T-cell (primary cell): ENCODE measurements at regions not wholly inside any gene's neighbourhood (a gene's known extent, or its start where the extent isn't known, plus 50 kb on each side); places are given as distances from the start of the nearest gene placed in this dataset.

Experiments
- ATAC-seq, 4 experiments: fragments of 200-7000 bp in 3 of 4; fragments of 150-1000 bp in 1 of 4; cut with Tn5 transposase; replicated peaks in 1 of 4; 1 replicate in 3 of 4; 2 replicates in 1 of 4; pipeline ENCODE4 v1.10.0; 2021; ENCODE audit warnings: moderate library complexity in 3 of 4, mild to moderate bottlenecking in 2 of 4, moderate number of reproducible peaks in 1 of 4
- CTCF ChIA-PET, 2 donors: fragments of 300-600 bp; sonication (Branson Sonifier 250); formaldehyde crosslinking; loops; one replicate each; lab custom pipeline; 2022; ENCODE audit warnings: antibody characterized with exemption in 2 of 2; lab: Charles Lee
- POLR2A ChIA-PET, 2 donors: fragments of 300-600 bp; sonication (Branson Sonifier 250); formaldehyde crosslinking; loops; one replicate each; lab custom pipeline; 2022; ENCODE audit warnings: antibody characterized with exemption in 2 of 2; lab: Charles Lee
- DNase-seq, 35 experiments: peaks; one replicate each; pipeline versions ENCODE4 v3.0.0 to v3.0.0-alpha.2; 2013 to 2023
- H3K27ac ChIP-seq: one replicate; pipeline ENCODE4 v1.5.1; 2013; ENCODE audit warnings: low read length
- H3K27me3 ChIP-seq, 2 experiments: replicated peaks in 1 of 2; 1 replicate in 1 of 2; 2 replicates in 1 of 2; pipeline versions ENCODE4 v1.6.1 to v1.7.0; 2013; ENCODE audit warnings: low read length in 1 of 2, mixed read lengths in 1 of 2; ENCODE audit not compliant: control insufficient read depth in 2 of 2, insufficient read depth in 2 of 2; ENCODE audit errors: extremely low read depth in 1 of 2
- H3K36me3 ChIP-seq, 2 donors: 1 replicate in 1 of 2; 2 replicates in 1 of 2; pipeline versions ENCODE4 v1.6.1 to v1.7.0; 2013; ENCODE audit warnings: low read length in 1 of 2; ENCODE audit not compliant: control insufficient read depth in 2 of 2, insufficient read depth in 1 of 2; ENCODE audit errors: extremely low read depth in 1 of 2
- H3K4me1 ChIP-seq, 2 experiments: 1 replicate in 1 of 2; 2 replicates in 1 of 2; pipeline versions ENCODE4 v1.6.1 to v1.7.0; 2013; ENCODE audit warnings: low read length in 2 of 2, mixed read lengths in 1 of 2; ENCODE audit not compliant: insufficient read depth in 2 of 2, control insufficient read depth in 1 of 2; ENCODE audit errors: extremely low read depth in 1 of 2
- H3K4me3 ChIP-seq, 2 donors: 1 replicate in 1 of 2; 2 replicates in 1 of 2; pipeline versions ENCODE4 v1.5.1 to v1.7.0; 2013; ENCODE audit warnings: mild to moderate bottlenecking in 2 of 2, low read length in 1 of 2, moderate library complexity in 1 of 2; ENCODE audit not compliant: control insufficient read depth in 1 of 2; ENCODE audit errors: extremely low read depth in 1 of 2
- H3K9me3 ChIP-seq: 2 replicates; pipeline ENCODE4 v1.7.0; 2013
- H3K27ac Mint-ChIP-seq, 2 donors: one replicate each; pipeline ENCODE4 v1.8.0; 2020 to 2021; ENCODE audit warnings: mild to moderate bottlenecking in 2 of 2, mixed read lengths in 2 of 2
- H3K27me3 Mint-ChIP-seq, 2 donors: one replicate each; pipeline ENCODE4 v1.8.0; 2021 to 2022; ENCODE audit warnings: mixed read lengths in 2 of 2
- H3K36me3 Mint-ChIP-seq: one replicate; pipeline ENCODE4 v1.8.0; 2021; ENCODE audit warnings: mixed read lengths
- H3K4me1 Mint-ChIP-seq, 3 donors: one replicate each; pipeline ENCODE4 v1.8.0; 2020 to 2022; ENCODE audit warnings: mixed read lengths in 3 of 3, mild to moderate bottlenecking in 1 of 3
- H3K4me3 Mint-ChIP-seq, 3 donors: one replicate each; pipeline ENCODE4 v1.8.0; 2020 to 2022; ENCODE audit warnings: mild to moderate bottlenecking in 3 of 3, mixed read lengths in 3 of 3, moderate library complexity in 3 of 3
- H3K9me3 Mint-ChIP-seq, 3 donors: one replicate each; pipeline ENCODE4 v1.8.0; 2020 to 2022; ENCODE audit warnings: mixed read lengths in 3 of 3
- WGBS: methylation state at CpG from one replicate; pipeline ENCODE4 v1.1.5; 2013; ENCODE audit warnings: missing lambda C conversion rate; ENCODE audit not compliant: insufficient coverage; 5-methylcytosine and 5-hydroxymethylcytosine counted together

GRCh38 chr9:81849631-81850259 lies 78.5 kb upstream of the SPATA31D4 start:
- no peaks in the 10 kb centered on the region for H3K36me3 ChIP-seq
- no peak overlapping the region for H3K4me3 Mint-ChIP-seq
- H3K9me3 ChIP-seq = no peaks in the 10 kb centered on the region
- no peak overlapping the region for H3K27ac ChIP-seq
- DNase-seq (no peak), ATAC-seq (no peak)
- no peaks in the 10 kb centered on the region for H3K4me1 ChIP-seq
- no peaks in the 10 kb centered on the region for H3K27me3 ChIP-seq
- H3K27me3 Mint-ChIP-seq = no peaks in the 10 kb centered on the region
- ChIA-PET POLR2A (no interaction called here), CTCF (no interaction called here)
- no peaks in the 10 kb centered on the region for H3K9me3 Mint-ChIP-seq
- H3K36me3 Mint-ChIP-seq = no peaks in the 10 kb centered on the region
- WGBS = 91% methylated on average over 7 of the region's 8 CpGs
- no peak overlapping the region for H3K4me3 ChIP-seq
- H3K27ac Mint-ChIP-seq = no peak overlapping the region
- H3K4me1 Mint-ChIP-seq = no peaks in the 10 kb centered on the region

DNA sequence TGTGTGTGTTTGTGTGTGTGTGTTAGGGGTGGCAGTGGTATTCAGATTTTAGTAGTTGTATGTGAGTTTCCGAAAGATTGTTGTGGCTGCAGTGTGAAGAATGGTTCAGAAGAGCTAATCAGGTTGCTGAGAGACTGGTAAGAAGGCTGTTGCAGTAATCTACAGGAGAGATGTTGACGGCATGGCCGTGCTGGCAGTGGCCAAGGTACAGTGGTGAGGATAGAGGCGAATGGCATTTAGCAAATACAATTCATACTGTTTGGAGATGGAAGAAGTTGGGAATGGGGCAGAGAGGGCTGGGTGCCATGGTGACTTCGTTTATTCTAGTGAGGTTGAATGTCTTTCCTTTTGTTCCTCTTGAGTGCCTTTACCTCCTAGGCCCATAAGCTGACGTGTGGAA lies 77.5 kb upstream of the SPATA31D4 start:
- no peak for ATAC-seq
- H3K36me3 Mint-ChIP-seq = no peaks in the 10 kb centered on the region
- H3K4me1 Mint-ChIP-seq = no peaks in the 10 kb centered on the region
- no peak overlapping the region for H3K27ac Mint-ChIP-seq
- H3K27me3 ChIP-seq = no peaks in the 10 kb centered on the region
- POLR2A ChIA-PET = no interaction called here
- no peaks in the 10 kb centered on the region for H3K9me3 Mint-ChIP-seq
- H3K4me3 Mint-ChIP-seq = no peak overlapping the region
- H3K9me3 ChIP-seq = no peaks in the 10 kb centered on the region
- H3K36me3 ChIP-seq = no peaks in the 10 kb centered on the region
- no peaks in the 10 kb centered on the region for H3K4me1 ChIP-seq
- no peak overlapping the region for H3K27ac ChIP-seq
- WGBS = 73% methylated on average over 5 of the region's 6 CpGs
- CTCF ChIA-PET = no interaction called here
- no peaks in the 10 kb centered on the region for H3K27me3 Mint-ChIP-seq
- no peak for DNase-seq
- no peak overlapping the region for H3K4me3 ChIP-seq

DNA sequence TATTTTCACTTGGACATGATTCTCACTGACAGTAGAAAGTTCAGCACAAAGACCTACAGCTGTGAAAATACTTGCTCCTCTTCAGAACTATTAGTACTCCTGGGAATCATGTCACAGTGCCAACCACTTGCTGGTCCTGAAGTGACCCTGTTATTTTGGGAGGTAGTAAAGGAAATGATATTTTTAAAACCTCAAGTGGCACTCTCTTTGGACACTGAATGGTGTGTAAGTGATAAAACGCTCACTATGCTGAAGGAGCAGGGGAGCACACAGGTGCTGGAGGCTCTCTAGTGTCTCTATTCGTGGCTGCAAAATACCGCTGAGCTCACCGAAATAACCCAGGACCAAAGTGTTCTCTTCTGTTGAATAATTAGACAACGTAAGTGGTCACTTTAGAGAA lies 76.9 kb upstream of the SPATA31D4 start:
- Histone ChIP-seq H3K27me3 (no peaks in the 10 kb centered on the region), H3K4me1 (no peaks in the 10 kb centered on the region), H3K9me3 (no peaks in the 10 kb centered on the region), H3K36me3 (no peaks in the 10 kb centered on the region), H3K27ac (no peak overlapping the region), H3K4me3 (no peak overlapping the region)
- H3K36me3 Mint-ChIP-seq = no peaks in the 10 kb centered on the region
- WGBS = 92% methylated on average over 1 of the region's 5 CpGs
- no peak overlapping the region for H3K4me3 Mint-ChIP-seq
- POLR2A ChIA-PET = no interaction called here
- no peaks in the 10 kb centered on the region for H3K9me3 Mint-ChIP-seq
- no peak for DNase-seq
- H3K27ac Mint-ChIP-seq = no peak overlapping the region
- no peak for ATAC-seq
- CTCF ChIA-PET = no interaction called here
- H3K4me1 Mint-ChIP-seq = no peaks in the 10 kb centered on the region
- no peaks in the 10 kb centered on the region for H3K27me3 Mint-ChIP-seq

DNA sequence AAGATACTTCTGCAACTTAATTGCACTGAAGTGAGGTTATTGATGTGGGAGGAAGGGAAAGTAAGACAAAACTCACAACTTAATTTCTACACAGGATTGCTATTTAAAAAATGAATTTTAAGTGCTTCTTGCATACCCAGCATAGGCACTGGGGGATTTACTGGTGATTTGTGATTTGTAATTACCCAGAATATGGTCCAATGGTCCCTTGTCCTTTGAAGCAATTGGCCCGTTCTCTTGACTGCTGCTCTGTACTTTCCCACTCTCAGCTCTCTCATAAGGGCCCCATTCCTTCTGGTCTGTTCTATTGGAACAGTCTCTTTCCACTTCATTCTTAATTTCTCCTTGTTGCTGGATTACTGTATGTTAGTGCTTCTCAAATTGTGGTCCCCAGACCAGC lies 75.4 kb upstream of the SPATA31D4 start:
- no peak overlapping the region for H3K27ac ChIP-seq
- no peaks in the 10 kb centered on the region for H3K27me3 Mint-ChIP-seq
- H3K4me1 Mint-ChIP-seq = no peaks in the 10 kb centered on the region
- H3K27me3 ChIP-seq = no peaks in the 10 kb centered on the region
- no peak overlapping the region for H3K27ac Mint-ChIP-seq
- no peak overlapping the region for H3K4me3 Mint-ChIP-seq
- H3K4me1 ChIP-seq = no peaks in the 10 kb centered on the region
- no peaks in the 10 kb centered on the region for H3K36me3 ChIP-seq
- ATAC-seq (no peak), DNase-seq (no peak)
- H3K4me3 ChIP-seq = no peak overlapping the region
- no peaks in the 10 kb centered on the region for H3K9me3 Mint-ChIP-seq
- ChIA-PET CTCF (no interaction called here), POLR2A (interaction anchor here in 1 of 2 donors (0.7 kb wide), 1 partner anchor 473 kb away, joined by 3 read pairs; no protein-coding TSS in a partner anchor)
- no peaks in the 10 kb centered on the region for H3K9me3 ChIP-seq
- no peaks in the 10 kb centered on the region for H3K36me3 Mint-ChIP-seq
- no CpG with 5 or more reads among the region's 1 CpG for WGBS

GRCh38 chr9:81855538-81855937 lies 72.7 kb upstream of the SPATA31D4 start:
- no peak for ATAC-seq
- Mint-ChIP-seq H3K9me3 (no peaks in the 10 kb centered on the region), H3K27ac (no peak overlapping the region), H3K27me3 (no peaks in the 10 kb centered on the region), H3K36me3 (no peaks in the 10 kb centered on the region), H3K4me1 (no peaks in the 10 kb centered on the region), H3K4me3 (no peak overlapping the region)
- Histone ChIP-seq H3K27ac (no peak overlapping the region), H3K4me1 (no peaks in the 10 kb centered on the region), H3K4me3 (no peak overlapping the region), H3K27me3 (no peaks in the 10 kb centered on the region), H3K36me3 (no peaks in the 10 kb centered on the region), H3K9me3 (no peaks in the 10 kb centered on the region)
- DNase-seq = no peak
- no CpG with 5 or more reads among the region's 2 CpGs for WGBS
- ChIA-PET CTCF (no interaction called here), POLR2A (interaction anchor here in 1 of 2 donors (0.7 kb wide), 1 partner anchor 256 kb away, joined by 6 read pairs; no protein-coding TSS in a partner anchor)

- no peaks in the 10 kb centered on the region for H3K27me3 ChIP-seq
- CTCF ChIA-PET = no interaction called here
- H3K36me3 ChIP-seq = no peaks in the 10 kb centered on the region
- no CpG with 5 or more reads among the region's 6 CpGs for WGBS
- ATAC-seq = no peak
- no peak for DNase-seq
- H3K27ac ChIP-seq = no peak overlapping the region
- Mint-ChIP-seq H3K27ac (no peak overlapping the region), H3K4me1 (no peaks in the 10 kb centered on the region), H3K27me3 (no peaks in the 10 kb centered on the region), H3K36me3 (no peaks in the 10 kb centered on the region), H3K9me3 (no peaks in the 10 kb centered on the region), H3K4me3 (no peak overlapping the region)
- H3K4me3 ChIP-seq = no peak overlapping the region
- H3K9me3 ChIP-seq = no peaks in the 10 kb centered on the region
- no peaks in the 10 kb centered on the region for H3K4me1 ChIP-seq
- POLR2A ChIA-PET = interaction anchor here in 1 of 2 donors (0.6 kb wide), 1 partner anchor 168 kb away, joined by 3 read pairs; no protein-coding TSS in a partner anchor
Measured at GRCh38 chr9:81858657-81859430, 69.4 kb upstream of the SPATA31D4 start.
